ENCODE measurements at regions not wholly inside any gene's neighbourhood (a gene's known extent, or its start where the extent isn't known, plus 50 kb on each side); places are given as distances from the start of the nearest gene placed in this dataset.

GRCh38 chrX:17206584-17206983 lies 168.4 kb upstream of the NHS start:
- Histone ChIP-seq H3K9me2 (ENCODE audit: insufficient read depth, low read length) (no peaks in the 10 kb centered on the region), H3K4me2 (ENCODE audit: low read length) (no peak overlapping the region), H3F3A (ENCODE audit: insufficient read depth, low read length, poor library complexity, severe bottlenecking) (no peaks in the 10 kb centered on the region), H3K27me3 (ENCODE audit: insufficient read depth, low read depth, low read length) (no peaks in the 10 kb centered on the region), H3K9me3 (ENCODE audit: low read length) (no peaks in the 10 kb centered on the region), H3K9ac (ENCODE audit: low read length) (no peak overlapping the region), H2AFZ (ENCODE audit: low read depth, low read length) (no peak overlapping the region), H3K79me2 (replicated peaks; ENCODE audit: insufficient read depth, low read length) (no peaks in the 10 kb centered on the region), H4K20me1 (ENCODE audit: insufficient read depth) (no peaks in the 10 kb centered on the region), H3K36me3 (ENCODE audit: insufficient read depth, low read length) (no peaks in the 10 kb centered on the region), H3K27ac (ENCODE audit: low read length) (no peak overlapping the region), H3K4me3 (ENCODE audit: low read length) (no peak overlapping the region)
- no peak for TF ChIP-seq EP300 (conservative IDR thresholded peaks at IDR 0.05; ENCODE audit: poor library complexity, severe bottlenecking)
- no peak for TF ChIP-seq RAD21 (conservative IDR thresholded peaks at IDR 0.05)
- TF ChIP-seq CTCF (IDR thresholded peaks at IDR 0.05; ENCODE audit: poor library complexity, severe bottlenecking) = no peak
- TF ChIP-seq, protein P1, sequence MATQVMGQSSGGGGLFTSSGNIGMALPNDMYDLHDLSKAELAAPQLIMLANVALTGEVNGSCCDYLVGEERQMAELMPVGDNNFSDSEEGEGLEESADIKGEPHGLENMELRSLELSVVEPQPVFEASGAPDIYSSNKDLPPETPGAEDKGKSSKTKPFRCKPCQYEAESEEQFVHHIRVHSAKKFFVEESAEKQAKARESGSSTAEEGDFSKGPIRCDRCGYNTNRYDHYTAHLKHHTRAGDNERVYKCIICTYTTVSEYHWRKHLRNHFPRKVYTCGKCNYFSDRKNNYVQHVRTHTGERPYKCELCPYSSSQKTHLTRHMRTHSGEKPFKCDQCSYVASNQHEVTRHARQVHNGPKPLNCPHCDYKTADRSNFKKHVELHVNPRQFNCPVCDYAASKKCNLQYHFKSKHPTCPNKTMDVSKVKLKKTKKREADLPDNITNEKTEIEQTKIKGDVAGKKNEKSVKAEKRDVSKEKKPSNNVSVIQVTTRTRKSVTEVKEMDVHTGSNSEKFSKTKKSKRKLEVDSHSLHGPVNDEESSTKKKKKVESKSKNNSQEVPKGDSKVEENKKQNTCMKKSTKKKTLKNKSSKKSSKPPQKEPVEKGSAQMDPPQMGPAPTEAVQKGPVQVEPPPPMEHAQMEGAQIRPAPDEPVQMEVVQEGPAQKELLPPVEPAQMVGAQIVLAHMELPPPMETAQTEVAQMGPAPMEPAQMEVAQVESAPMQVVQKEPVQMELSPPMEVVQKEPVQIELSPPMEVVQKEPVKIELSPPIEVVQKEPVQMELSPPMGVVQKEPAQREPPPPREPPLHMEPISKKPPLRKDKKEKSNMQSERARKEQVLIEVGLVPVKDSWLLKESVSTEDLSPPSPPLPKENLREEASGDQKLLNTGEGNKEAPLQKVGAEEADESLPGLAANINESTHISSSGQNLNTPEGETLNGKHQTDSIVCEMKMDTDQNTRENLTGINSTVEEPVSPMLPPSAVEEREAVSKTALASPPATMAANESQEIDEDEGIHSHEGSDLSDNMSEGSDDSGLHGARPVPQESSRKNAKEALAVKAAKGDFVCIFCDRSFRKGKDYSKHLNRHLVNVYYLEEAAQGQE (IDR thresholded peaks at IDR 0.05; ENCODE audit: borderline replicate concordance) = no peak
- no peak for TF ChIP-seq MXI1 (conservative IDR thresholded peaks at IDR 0.05; ENCODE audit: poor library complexity, severe bottlenecking)
- TF ChIP-seq SMC3 (conservative IDR thresholded peaks at IDR 0.05; ENCODE audit: poor library complexity) = no peak
- no peak for TF ChIP-seq EZH2 (IDR thresholded peaks at IDR 0.05; ENCODE audit: borderline replicate concordance, insufficient read depth, low read length, poor library complexity, severe bottlenecking)
- TF ChIP-seq POLR2AphosphoS5 (IDR thresholded peaks at IDR 0.05) = no peak
- no peak for TF ChIP-seq TAF1 (IDR thresholded peaks at IDR 0.05; ENCODE audit: low read depth)

GRCh38 chrX:17214962-17215361 lies 160.0 kb upstream of the NHS start:
- no peaks in the 10 kb centered on the region for H3K9me3 ChIP-seq (ENCODE audit: low read length)
- no peak overlapping the region for H2AFZ ChIP-seq (ENCODE audit: low read depth, low read length)
- H3K9me2 ChIP-seq (ENCODE audit: insufficient read depth, low read length) = no peaks in the 10 kb centered on the region
- no peaks in the 10 kb centered on the region for H4K20me1 ChIP-seq (ENCODE audit: insufficient read depth)
- H3K4me2 ChIP-seq (ENCODE audit: low read length) = no peak overlapping the region
- H3K27ac ChIP-seq (ENCODE audit: low read length) = no peak overlapping the region
- no peaks in the 10 kb centered on the region for H3K36me3 ChIP-seq (ENCODE audit: insufficient read depth, low read length)
- no peak overlapping the region for H3K4me3 ChIP-seq (ENCODE audit: low read length)
- TF ChIP-seq SMC3 (conservative IDR thresholded peaks at IDR 0.05; ENCODE audit: poor library complexity) (no peak), EP300 (conservative IDR thresholded peaks at IDR 0.05; ENCODE audit: poor library complexity, severe bottlenecking) (no peak), POLR2AphosphoS5 (IDR thresholded peaks at IDR 0.05) (no peak), RAD21 (conservative IDR thresholded peaks at IDR 0.05) (no peak), TAF1 (IDR thresholded peaks at IDR 0.05; ENCODE audit: low read depth) (no peak), MXI1 (conservative IDR thresholded peaks at IDR 0.05; ENCODE audit: poor library complexity, severe bottlenecking) (no peak), CTCF (IDR thresholded peaks at IDR 0.05; ENCODE audit: poor library complexity, severe bottlenecking) (no peak)
- TF ChIP-seq, protein P1 (IDR thresholded peaks at IDR 0.05; ENCODE audit: borderline replicate concordance) = no peak
- no peaks in the 10 kb centered on the region for H3F3A ChIP-seq (ENCODE audit: insufficient read depth, low read length, poor library complexity, severe bottlenecking)
- H3K79me2 ChIP-seq (replicated peaks; ENCODE audit: insufficient read depth, low read length) = no peaks in the 10 kb centered on the region
- H3K9ac ChIP-seq (ENCODE audit: low read length) = no peak overlapping the region
- H3K27me3 ChIP-seq (ENCODE audit: insufficient read depth, low read depth, low read length) = no peaks in the 10 kb centered on the region

All from neural cell (in vitro differentiated cells).